ENCODE measurements at regions not wholly inside any gene's neighbourhood (a gene's known extent, or its start where the extent isn't known, plus 50 kb on each side); places are given as distances from the start of the nearest gene placed in this dataset.

GRCh38 chr5:90128551-90128950 lies 281.0 kb downstream of the CETN3 start:
- H2BK120ac ChIP-seq (replicated peaks; ENCODE audit: low read depth, low read length): no peak overlapping the region
- H3K4me3 ChIP-seq (ENCODE audit: extremely low read depth in 1 of 4, insufficient read depth in 2 of 4, low read depth in 3 of 4, low read length in 4 of 4): no peak overlapping the region
- no peak overlapping the region for H2BK15ac ChIP-seq (ENCODE audit: low read length)
- no peak overlapping the region for H4K5ac ChIP-seq (ENCODE audit: insufficient read length, low read depth, low read length)
- H3K56ac ChIP-seq (replicated peaks; ENCODE audit: insufficient read length, low read depth, low read length): no peak overlapping the region
- DNase-seq (ENCODE audit: low read depth in 1 of 2, low spot score in 2 of 2): no peak
- FAIRE-seq: no peak
- H2BK5ac ChIP-seq (ENCODE audit: low read depth, low read length): no peak overlapping the region
- H3K27me3 ChIP-seq (replicated peaks in 1 of 4; ENCODE audit: control insufficient read depth in 3 of 4, extremely low read depth in 1 of 4, insufficient read depth in 3 of 4, low read length in 3 of 4): no peaks in the 10 kb centered on the region
- H3K18ac ChIP-seq (ENCODE audit: extremely low read depth, low read length): no peak overlapping the region
- H3K79me2 ChIP-seq (ENCODE audit: control insufficient read depth in 1 of 2, insufficient read depth in 2 of 2, low read length in 2 of 2): no peaks in the 10 kb centered on the region
- H3K36me3 ChIP-seq (ENCODE audit: control insufficient read depth in 2 of 4, insufficient read depth in 4 of 4, low read length in 3 of 4): no peaks in the 10 kb centered on the region
- no peaks in the 10 kb centered on the region for H4K20me1 ChIP-seq (replicated peaks in 1 of 2; ENCODE audit: control insufficient read depth in 1 of 2, insufficient read depth in 2 of 2, low read length in 2 of 2)
- H4K91ac ChIP-seq (replicated peaks; ENCODE audit: insufficient read length, low read length): no peak overlapping the region
- WGBS, 2 experiments (ENCODE audit: extremely low coverage in 1 of 2, insufficient coverage in 1 of 2, insufficient read length in 1 of 2, insufficient replicate concordance in 2 of 2, low coverage in 1 of 2, low lambda C conversion rate in 2 of 2, missing lambda C conversion rate in 1 of 2): 95% methylated on average over 1 of the region's 1 CpG; no CpG with 5 or more reads in 1 of the 2 experiments
- no peak overlapping the region for H2AK5ac ChIP-seq (ENCODE audit: low read depth, low read length)
- H2BK12ac ChIP-seq (ENCODE audit: low read depth, low read length): no peak overlapping the region
- H3K79me1 ChIP-seq (ENCODE audit: low read depth, low read length): no peaks in the 10 kb centered on the region
- H3K23me2 ChIP-seq (ENCODE audit: low read depth, low read length): no peaks in the 10 kb centered on the region
- H3K27ac ChIP-seq (ENCODE audit: low read depth, low read length): no peak overlapping the region
- no peak overlapping the region for H4K8ac ChIP-seq (ENCODE audit: extremely low read depth, insufficient read depth, low read length)
- POLR2A ChIA-PET (ENCODE audit: partially characterized antibody): no interaction called here
- H3K9ac ChIP-seq (replicated peaks in 1 of 4; ENCODE audit: extremely low read depth in 1 of 4, low read depth in 3 of 4, low read length in 3 of 4): no peak overlapping the region
- no peak overlapping the region for H2BK20ac ChIP-seq (ENCODE audit: low read length)
- H3K23ac ChIP-seq (ENCODE audit: insufficient read length): no peak overlapping the region
- H3K14ac ChIP-seq (ENCODE audit: insufficient read length): no peak overlapping the region
- peaks cover 0 to 2% (median 1%) of the 10 kb centered on the region in 4 experiments; a peak in 2 of 7 replicates for H3K4me1 ChIP-seq (replicated peaks in 1 of 4; ENCODE audit: control insufficient read depth in 3 of 4, insufficient read depth in 4 of 4, low read length in 3 of 4)
- no peak overlapping the region for H3K4me2 ChIP-seq (ENCODE audit: insufficient read depth in 1 of 2, low read depth in 2 of 2, low read length in 2 of 2)
- H3K9me3 ChIP-seq (ENCODE audit: insufficient read depth in 2 of 2, low read depth in 1 of 2, low read length in 1 of 2): no peaks in the 10 kb centered on the region
- no peak overlapping the region for H2AFZ ChIP-seq (ENCODE audit: low read length)
- H3K4ac ChIP-seq (replicated peaks; ENCODE audit: insufficient read length, low read depth, low read length): no peak overlapping the region
- CTCF ChIA-PET (ENCODE audit: partially characterized antibody): no interaction called here
- TF ChIP-seq, protein P1, sequence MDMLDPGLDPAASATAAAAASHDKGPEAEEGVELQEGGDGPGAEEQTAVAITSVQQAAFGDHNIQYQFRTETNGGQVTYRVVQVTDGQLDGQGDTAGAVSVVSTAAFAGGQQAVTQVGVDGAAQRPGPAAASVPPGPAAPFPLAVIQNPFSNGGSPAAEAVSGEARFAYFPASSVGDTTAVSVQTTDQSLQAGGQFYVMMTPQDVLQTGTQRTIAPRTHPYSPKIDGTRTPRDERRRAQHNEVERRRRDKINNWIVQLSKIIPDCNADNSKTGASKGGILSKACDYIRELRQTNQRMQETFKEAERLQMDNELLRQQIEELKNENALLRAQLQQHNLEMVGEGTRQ (IDR thresholded peaks at IDR 0.05; ENCODE audit: low read length): no peak
